ENCODE measurements at regions not wholly inside any gene's neighbourhood (a gene's known extent, or its start where the extent isn't known, plus 50 kb on each side); places are given as distances from the start of the nearest gene placed in this dataset.

GRCh38 chr3:117763561-117763960 is 1054.0 kb downstream of the TUSC7 start:
- H4K20me1 ChIP-seq (ENCODE audit: insufficient read depth, low read length): no peaks in the 10 kb centered on the region
- H3K27me3 ChIP-seq (ENCODE audit: low read depth, low read length): no peaks in the 10 kb centered on the region
- H3K27ac ChIP-seq (ENCODE audit: low read length): no peak overlapping the region
- no peaks in the 10 kb centered on the region for H3K79me2 ChIP-seq (ENCODE audit: low read length)
- H3K9ac ChIP-seq (ENCODE audit: low read length): no peak overlapping the region
- TF ChIP-seq EZH2phosphoT487 (IDR thresholded peaks at IDR 0.05; ENCODE audit: low read depth) (no peak), CTCF (IDR thresholded peaks at IDR 0.05; ENCODE audit: low read depth, low read length) (no peak)
- no peak overlapping the region for H2AFZ ChIP-seq (ENCODE audit: low read depth, low read length)
- no peaks in the 10 kb centered on the region for H3K9me3 ChIP-seq (ENCODE audit: insufficient read depth, low read length)
- H3K4me2 ChIP-seq (ENCODE audit: low read length): no peak overlapping the region
- H3K4me1 ChIP-seq (ENCODE audit: low read length): no peaks in the 10 kb centered on the region
- no peak overlapping the region for H3K4me3 ChIP-seq (ENCODE audit: low read length)
- no peaks in the 10 kb centered on the region for H3K36me3 ChIP-seq (replicated peaks; ENCODE audit: low read depth, low read length)

- H4K20me1 ChIP-seq (ENCODE audit: insufficient read depth, low read length): no peaks in the 10 kb centered on the region
Measured at GRCh38 chr3:117768581-117768980, 1059.0 kb downstream of the TUSC7 start.

GRCh38 chr3:117774130-117774529 is 1064.6 kb downstream of the TUSC7 start:
- H3K79me2 ChIP-seq (ENCODE audit: low read length): no peaks in the 10 kb centered on the region
- H3K27me3 ChIP-seq (ENCODE audit: low read depth, low read length): no peaks in the 10 kb centered on the region
- no peak for TF ChIP-seq EZH2phosphoT487 (IDR thresholded peaks at IDR 0.05; ENCODE audit: low read depth)
- no peak for TF ChIP-seq CTCF (IDR thresholded peaks at IDR 0.05; ENCODE audit: low read depth, low read length)
- H4K20me1 ChIP-seq (ENCODE audit: insufficient read depth, low read length): no peaks in the 10 kb centered on the region
- no peak overlapping the region for H3K9ac ChIP-seq (ENCODE audit: low read length)
- H3K4me1 ChIP-seq (ENCODE audit: low read length): no peaks in the 10 kb centered on the region
- no peaks in the 10 kb centered on the region for H3K36me3 ChIP-seq (replicated peaks; ENCODE audit: low read depth, low read length)
- H3K27ac ChIP-seq (ENCODE audit: low read length): no peak overlapping the region
- no peak overlapping the region for H3K4me2 ChIP-seq (ENCODE audit: low read length)
- no peaks in the 10 kb centered on the region for H3K9me3 ChIP-seq (ENCODE audit: insufficient read depth, low read length)
- no peak overlapping the region for H2AFZ ChIP-seq (ENCODE audit: low read depth, low read length)
- H3K4me3 ChIP-seq (ENCODE audit: low read length): no peak overlapping the region

More at GRCh38 chr3:117768581-117768980, 1059.0 kb downstream of the TUSC7 start:
- Histone ChIP-seq H3K27me3 (ENCODE audit: low read depth, low read length) (no peaks in the 10 kb centered on the region), H3K9ac (ENCODE audit: low read length) (no peak overlapping the region), H3K4me1 (ENCODE audit: low read length) (no peaks in the 10 kb centered on the region), H3K4me3 (ENCODE audit: low read length) (no peak overlapping the region), H2AFZ (ENCODE audit: low read depth, low read length) (no peak overlapping the region), H3K27ac (ENCODE audit: low read length) (no peak overlapping the region), H3K9me3 (ENCODE audit: insufficient read depth, low read length) (no peaks in the 10 kb centered on the region), H3K36me3 (replicated peaks; ENCODE audit: low read depth, low read length) (no peaks in the 10 kb centered on the region), H3K4me2 (ENCODE audit: low read length) (no peak overlapping the region), H3K79me2 (ENCODE audit: low read length) (no peaks in the 10 kb centered on the region)
- no peak for TF ChIP-seq EZH2phosphoT487 (IDR thresholded peaks at IDR 0.05; ENCODE audit: low read depth)
- TF ChIP-seq CTCF (IDR thresholded peaks at IDR 0.05; ENCODE audit: low read depth, low read length): no peak

GRCh38 chr3:117786349-117786748 is 1076.8 kb downstream of the TUSC7 start:
- Histone ChIP-seq H3K4me3 (ENCODE audit: low read length) (no peak overlapping the region), H3K36me3 (replicated peaks; ENCODE audit: low read depth, low read length) (no peaks in the 10 kb centered on the region), H4K20me1 (ENCODE audit: insufficient read depth, low read length) (no peaks in the 10 kb centered on the region), H3K27ac (ENCODE audit: low read length) (no peak overlapping the region), H3K4me2 (ENCODE audit: low read length) (no peak overlapping the region), H2AFZ (ENCODE audit: low read depth, low read length) (no peak overlapping the region), H3K9ac (ENCODE audit: low read length) (no peak overlapping the region), H3K79me2 (ENCODE audit: low read length) (no peaks in the 10 kb centered on the region), H3K27me3 (ENCODE audit: low read depth, low read length) (no peaks in the 10 kb centered on the region), H3K4me1 (ENCODE audit: low read length) (no peaks in the 10 kb centered on the region), H3K9me3 (ENCODE audit: insufficient read depth, low read length) (no peaks in the 10 kb centered on the region)
- TF ChIP-seq CTCF (IDR thresholded peaks at IDR 0.05; ENCODE audit: low read depth, low read length) (no peak), EZH2phosphoT487 (IDR thresholded peaks at IDR 0.05; ENCODE audit: low read depth) (no peak)

Measured in OCI-LY3 (cell line).